IMR-90 (cell line): ENCODE measurements at regions not wholly inside any gene's neighbourhood (a gene's known extent, or its start where the extent isn't known, plus 50 kb on each side); places are given as distances from the start of the nearest gene placed in this dataset.

Experiments
- ATAC-seq: fragments of 200-7000 bp; cut with Tn5 transposase; 2 replicates; pipeline ENCODE4 v1.9.1; 2020; ENCODE audit warnings: low read depth, mild to moderate bottlenecking, moderate library complexity
- BruUV-seq: library from RNA; stranded (reverse); fragments of 400-500 nt; replicated peaks from 2 replicates; lab custom pipeline; 2021; lab: Mats Ljungman, UMichigan
- CTCF ChIA-PET: fragments of 300-600 bp; formaldehyde crosslinking; extraction: SDS; loops from one replicate; lab custom pipeline; 2021; ENCODE audit warnings: antibody characterized with exemption; lab: Yijun Ruan, JAX
- POLR2A ChIA-PET: fragments of 300-600 bp; sonication (Branson Sonifier 250); formaldehyde crosslinking; loops from one replicate; lab custom pipeline; 2022; ENCODE audit warnings: antibody characterized with exemption; ENCODE audit not compliant: unreplicated experiment; lab: Charles Lee
- DNase-seq: peaks from one replicate; pipeline ENCODE4 v3.0.0; 2013
- H2AFZ ChIP-seq: replicated peaks from 2 replicates; pipeline ENCODE3; 2013; ENCODE audit warnings: low read length, mild to moderate bottlenecking; ENCODE audit not compliant: poor library complexity
- H2AK5ac ChIP-seq: 2 replicates; pipeline ENCODE4 v1.6.1; 2013; ENCODE audit warnings: low read depth, low read length, inconsistent platforms
- H2AK9ac ChIP-seq: replicated peaks from 2 replicates; pipeline ENCODE3; 2013; ENCODE audit warnings: mild to moderate bottlenecking, low read depth, low read length, moderate library complexity; ENCODE audit not compliant: poor library complexity
- H2BK120ac ChIP-seq: 2 replicates; pipeline ENCODE4 v1.6.1; 2013; ENCODE audit warnings: low read depth, low read length, inconsistent platforms
- H2BK15ac ChIP-seq: 3 replicates; pipeline ENCODE4 v1.6.1; 2013; ENCODE audit warnings: low read depth, low read length, inconsistent platforms
- H2BK20ac ChIP-seq: 2 replicates; pipeline ENCODE4 v1.6.1; 2013; ENCODE audit warnings: low read depth, mild to moderate bottlenecking, inconsistent platforms, low read length, moderate library complexity
- H2BK5ac ChIP-seq: 2 replicates; pipeline ENCODE4 v1.6.1; 2013; ENCODE audit warnings: mild to moderate bottlenecking, low read depth, low read length, inconsistent platforms; ENCODE audit not compliant: poor library complexity, severe bottlenecking
- H3K14ac ChIP-seq: replicated peaks from 2 replicates; pipeline ENCODE4 v1.6.1; 2013; ENCODE audit warnings: low read depth, low read length, inconsistent platforms
- H3K18ac ChIP-seq: 2 replicates; pipeline ENCODE4 v1.6.1; 2013; ENCODE audit warnings: low read depth, low read length, control low read depth
- H3K23ac ChIP-seq: 2 replicates; pipeline ENCODE4 v1.6.1; 2013; ENCODE audit warnings: low read depth, low read length, inconsistent platforms
- H3K27ac ChIP-seq: 2 replicates; pipeline ENCODE4 v1.5.1; 2013; ENCODE audit warnings: mild to moderate bottlenecking, control low read depth, low read length; ENCODE audit not compliant: insufficient read depth
- H3K27me3 ChIP-seq: 2 replicates; pipeline ENCODE4 v1.6.1; 2013; ENCODE audit warnings: low read length; ENCODE audit not compliant: control insufficient read depth, insufficient read depth
- H3K36me3 ChIP-seq: 2 replicates; pipeline ENCODE4 v1.6.1; 2013; ENCODE audit warnings: low read length, mixed read lengths; ENCODE audit not compliant: control insufficient read depth, insufficient read depth
- H3K4ac ChIP-seq: 2 replicates; pipeline ENCODE4 v1.6.1; 2013; ENCODE audit warnings: low read depth, low read length, inconsistent platforms
- H3K4me1 ChIP-seq: 2 replicates; pipeline ENCODE4 v1.6.1; 2013; ENCODE audit warnings: low read length, mixed read lengths; ENCODE audit not compliant: control insufficient read depth, insufficient read depth
- H3K4me2 ChIP-seq: 2 replicates; pipeline ENCODE4 v1.6.1; 2013; ENCODE audit warnings: low read depth, mild to moderate bottlenecking, control low read depth, low read length, moderate library complexity
- H3K4me3 ChIP-seq: 2 replicates; pipeline ENCODE4 v1.5.1; 2013; ENCODE audit warnings: low read depth, mild to moderate bottlenecking, control low read depth, low read length, moderate library complexity; ENCODE audit not compliant: insufficient read depth
- H3K56ac ChIP-seq: 2 replicates; pipeline ENCODE4 v1.6.1; 2013; ENCODE audit warnings: low read length, inconsistent platforms; ENCODE audit not compliant: insufficient read depth; ENCODE audit errors: extremely low read depth
- H3K79me1 ChIP-seq, 2 experiments: 2 replicates each; pipeline ENCODE4 v1.6.1; 2013; ENCODE audit warnings: low read length in 2 of 2, inconsistent platforms in 1 of 2, low read depth in 1 of 2
- H3K9ac ChIP-seq: 2 replicates; pipeline ENCODE4 v1.6.1; 2013; ENCODE audit warnings: low read depth, low read length, control low read depth
- H3K9me1 ChIP-seq: 2 replicates; pipeline ENCODE4 v1.6.1; 2013; ENCODE audit warnings: low read length, inconsistent platforms; ENCODE audit not compliant: insufficient read depth
- H3K9me3 ChIP-seq: 2 replicates; pipeline ENCODE4 v1.6.1; 2013; ENCODE audit warnings: low read length; ENCODE audit not compliant: control insufficient read depth, insufficient read depth
- H4K20me1 ChIP-seq: 2 replicates; pipeline ENCODE4 v1.6.1; 2013; ENCODE audit warnings: low read length, inconsistent platforms; ENCODE audit not compliant: insufficient read depth
- H4K5ac ChIP-seq: 2 replicates; pipeline ENCODE4 v1.6.1; 2013; ENCODE audit warnings: mild to moderate bottlenecking, low read depth, low read length, control low read depth
- H4K8ac ChIP-seq, 2 experiments: 2 replicates each; pipeline ENCODE4 v1.6.1; 2013; ENCODE audit warnings: low read depth in 2 of 2, low read length in 2 of 2, control low read depth in 1 of 2, inconsistent platforms in 1 of 2
- H4K91ac ChIP-seq: 2 replicates; pipeline ENCODE4 v1.6.1; 2013; ENCODE audit warnings: low read depth, low read length, inconsistent platforms; ENCODE audit not compliant: insufficient read depth
- BHLHE40 ChIP-seq: fragments of 150-350 bp; IDR thresholded peaks from 2 replicates; pipeline ENCODE4 v1.6.1; 2016; ENCODE audit warnings: mild to moderate bottlenecking, low read depth, low read length
- CHD1 ChIP-seq: IDR thresholded peaks from 2 replicates; pipeline ENCODE4 v1.6.1; 2012; ENCODE audit warnings: low read depth, low read length, improper control_type of control experiment
- CTCF ChIP-seq: conservative IDR thresholded peaks from 2 replicates; pipeline ENCODE4 v1.5.1; 2012; ENCODE audit warnings: mild to moderate bottlenecking, low read depth, low read length, improper control_type of control experiment
- ELK1 ChIP-seq: fragments of 150-350 bp; IDR thresholded peaks from 2 replicates; pipeline ENCODE4 v1.6.1; 2016; ENCODE audit warnings: low read depth, mild to moderate bottlenecking, low read length, moderate library complexity, borderline replicate concordance
- FOS ChIP-seq: fragments of 150-350 bp; IDR thresholded peaks from 2 replicates; pipeline ENCODE4 v1.6.1; 2016; ENCODE audit warnings: low read depth, low read length
- MAZ ChIP-seq: IDR thresholded peaks from 2 replicates; pipeline ENCODE4 v1.6.1; 2012; ENCODE audit warnings: low read depth, mild to moderate bottlenecking, low read length, improper control_type of control experiment, moderate library complexity, borderline replicate concordance
- RCOR1 ChIP-seq: IDR thresholded peaks from 2 replicates; pipeline ENCODE4 v1.6.1; 2012; ENCODE audit warnings: mild to moderate bottlenecking, low read length, improper control_type of control experiment; ENCODE audit not compliant: insufficient replicate concordance
- RFX5 ChIP-seq: IDR thresholded peaks from 2 replicates; pipeline ENCODE4 v1.8.0; 2012; ENCODE audit warnings: low read depth, mild to moderate bottlenecking, low read length, moderate library complexity
- SMC3 ChIP-seq: fragments of 150-350 bp; IDR thresholded peaks from 2 replicates; pipeline ENCODE4 v1.6.1; 2016; ENCODE audit warnings: low read depth, mild to moderate bottlenecking, antibody characterized with exemption, low read length, moderate library complexity
- USF2 ChIP-seq: fragments of 150-350 bp; IDR thresholded peaks from 2 replicates; pipeline ENCODE4 v1.6.1; 2017; ENCODE audit warnings: mild to moderate bottlenecking, antibody characterized with exemption, low read length, low read depth
- WGBS, 2 experiments: methylation state at CpG; one replicate each; pipeline versions ENCODE4 v1.1.5 to v1.1.7; 2013; ENCODE audit warnings: missing lambda C conversion rate in 2 of 2; ENCODE audit not compliant: insufficient read length in 1 of 2; ENCODE audit errors: extremely low coverage in 2 of 2; 5-methylcytosine and 5-hydroxymethylcytosine counted together
- dilution Hi-C: fragments of 300-500 bp; cut with HindIII; formaldehyde crosslinking; loops from one replicate; pipeline ENCODE4 v1.14.3; 2018; ENCODE audit warnings: low sequenced_read_pairs; ENCODE audit not compliant: unreplicated experiment
- in situ Hi-C: fragments of 300-500 bp; cut with MboI; formaldehyde crosslinking; loops from 3 replicates; pipeline ENCODE4 v1.14.3; 2019; ENCODE audit warnings: low sequenced_read_pairs, inconsistent platforms, mixed read lengths
- intact Hi-C: fragments of 100-400 bp; cut with micrococcal nuclease; formaldehyde crosslinking; loops from 2 replicates; pipeline ENCODE4 v1.10.0; 2022

- Histone ChIP-seq H4K91ac (no peak overlapping the region), H3K23ac (no peak overlapping the region), H3K18ac (no peak overlapping the region), H3K4me2 (no peak overlapping the region), H4K8ac (no peak overlapping the region), H2BK120ac (no peak overlapping the region), H2AK5ac (no peak overlapping the region), H3K27ac (no peak overlapping the region), H3K36me3 (no peaks in the 10 kb centered on the region), H3K56ac (no peak overlapping the region), H4K5ac (no peak overlapping the region), H3K4me3 (no peak overlapping the region), H2BK20ac (no peak overlapping the region), H3K9ac (no peak overlapping the region), H3K4ac (no peak overlapping the region), H3K79me1 (no peaks in the 10 kb centered on the region), H3K4me1 (no peaks in the 10 kb centered on the region), H2AFZ (no peak overlapping the region), H3K27me3 (peaks cover 18% of the 10 kb centered on the region), H3K9me3 (peaks cover under 1% of the 10 kb centered on the region), H4K20me1 (no peaks in the 10 kb centered on the region), H2AK9ac (no peak overlapping the region), H2BK15ac (no peak overlapping the region), H3K14ac (no peak overlapping the region), H2BK5ac (no peak overlapping the region), H3K9me1 (no peaks in the 10 kb centered on the region)
- ChIA-PET POLR2A (no interaction called here), CTCF (no interaction called here)
- in situ Hi-C loops, result no loop called here
- WGBS, 2 experiments, result no CpG with 5 or more reads among the region's 4 CpGs
- no peak for TF ChIP-seq USF2
- no peak for TF ChIP-seq CTCF
- no peak for TF ChIP-seq SMC3
- no peak for TF ChIP-seq FOS
- TF ChIP-seq RFX5, result no peak
- no peak for TF ChIP-seq CHD1
- TF ChIP-seq RCOR1, result no peak
- TF ChIP-seq BHLHE40, result no peak
- TF ChIP-seq MAZ, result no peak
- TF ChIP-seq ELK1, result no peak
- no peak for ATAC-seq
- no TSS peak for BruUV-seq
- no peak for DNase-seq
- dilution Hi-C loops, result no loop called here
- intact Hi-C loops, result no loop called here
These were observed 202.4 kb upstream of the AGAP1 start for GRCh38 chr2:235291461-235291860.
